Ishikawa (cell line): ENCODE measurements at regions not wholly inside any gene's neighbourhood (a gene's known extent, or its start where the extent isn't known, plus 50 kb on each side); places are given as distances from the start of the nearest gene placed in this dataset.

Experiments used
- REST ChIP-seq: IDR thresholded peaks from 2 replicates; pipeline ENCODE4 v1.6.1; 2012; ENCODE audit warnings: low read depth, mild to moderate bottlenecking
- TEAD4 ChIP-seq: IDR thresholded peaks from 2 replicates; pipeline ENCODE4 v1.6.1; 2012
- YY1 ChIP-seq: IDR thresholded peaks from 2 replicates; pipeline ENCODE4 v1.6.1; 2012; ENCODE audit warnings: low read depth

- TF ChIP-seq TEAD4 (no peak), YY1 (no peak), REST (no peak)
Observed at GRCh38 chr16:79914961-79915720, 314.6 kb upstream of the MAF start.
